Loucy (cell line): ENCODE measurements at regions not wholly inside any gene's neighbourhood (a gene's known extent, or its start where the extent isn't known, plus 50 kb on each side); places are given as distances from the start of the nearest gene placed in this dataset.

Experiments
- EZH2phosphoT487 ChIP-seq: fragments of 200-600 bp; IDR thresholded peaks from 2 replicates; pipeline ENCODE4 v1.6.1; 2018; ENCODE audit warnings: antibody characterized with exemption, mild to moderate bottlenecking, moderate library complexity, borderline replicate concordance
- TF ChIP-seq, protein P1 (sequence below): fragments of 200-600 bp; sonication (generic); conservative IDR thresholded peaks from 2 replicates; pipeline ENCODE4 v1.5.1; 2014; ENCODE audit warnings: mild to moderate bottlenecking, antibody characterized with exemption, low read length

DNA sequence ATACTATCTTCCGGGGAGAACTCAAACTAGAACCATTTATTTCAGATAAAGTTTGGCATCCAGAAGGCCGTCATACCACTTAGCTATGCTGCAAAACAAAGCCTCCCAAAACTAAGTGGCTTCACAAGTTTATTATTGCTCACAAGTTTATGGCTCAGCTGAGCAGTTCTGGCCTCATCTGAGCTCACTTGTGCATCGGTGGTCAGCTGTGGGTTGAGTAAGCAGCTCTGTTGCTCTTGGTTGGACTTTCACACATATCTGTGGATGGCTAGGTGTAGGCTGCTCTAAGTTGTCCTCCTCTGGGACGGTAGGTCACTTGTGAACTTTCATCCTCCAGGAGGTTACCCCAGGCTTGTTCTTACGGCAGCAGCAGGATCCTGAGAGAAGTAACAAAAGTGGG, 162.7 kb downstream of the BTG1 start:
- TF ChIP-seq, protein P1, sequence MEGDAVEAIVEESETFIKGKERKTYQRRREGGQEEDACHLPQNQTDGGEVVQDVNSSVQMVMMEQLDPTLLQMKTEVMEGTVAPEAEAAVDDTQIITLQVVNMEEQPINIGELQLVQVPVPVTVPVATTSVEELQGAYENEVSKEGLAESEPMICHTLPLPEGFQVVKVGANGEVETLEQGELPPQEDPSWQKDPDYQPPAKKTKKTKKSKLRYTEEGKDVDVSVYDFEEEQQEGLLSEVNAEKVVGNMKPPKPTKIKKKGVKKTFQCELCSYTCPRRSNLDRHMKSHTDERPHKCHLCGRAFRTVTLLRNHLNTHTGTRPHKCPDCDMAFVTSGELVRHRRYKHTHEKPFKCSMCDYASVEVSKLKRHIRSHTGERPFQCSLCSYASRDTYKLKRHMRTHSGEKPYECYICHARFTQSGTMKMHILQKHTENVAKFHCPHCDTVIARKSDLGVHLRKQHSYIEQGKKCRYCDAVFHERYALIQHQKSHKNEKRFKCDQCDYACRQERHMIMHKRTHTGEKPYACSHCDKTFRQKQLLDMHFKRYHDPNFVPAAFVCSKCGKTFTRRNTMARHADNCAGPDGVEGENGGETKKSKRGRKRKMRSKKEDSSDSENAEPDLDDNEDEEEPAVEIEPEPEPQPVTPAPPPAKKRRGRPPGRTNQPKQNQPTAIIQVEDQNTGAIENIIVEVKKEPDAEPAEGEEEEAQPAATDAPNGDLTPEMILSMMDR = no peak
- no peak for TF ChIP-seq EZH2phosphoT487
